Hepatocyte (in vitro differentiated cells): ENCODE measurements at regions not wholly inside any gene's neighbourhood (a gene's known extent, or its start where the extent isn't known, plus 50 kb on each side); places are given as distances from the start of the nearest gene placed in this dataset.
"Not testable (repeated sequence)": the region's sequence is repeated elsewhere in the genome, so short reads cannot be mapped to it uniquely, and the experiment has no call there.

Experiments
- CTCF ChIP-seq: fragments of 200-600 bp; sonication (generic); IDR thresholded peaks from 2 replicates; pipeline ENCODE4 v1.5.1; 2016; ENCODE audit warnings: antibody characterized with exemption, mild to moderate bottlenecking; ENCODE audit not compliant: poor library complexity
- EZH2 ChIP-seq: fragments of 200-600 bp; sonication (generic); IDR thresholded peaks from 2 replicates; pipeline ENCODE4 v1.6.1; 2016; ENCODE audit warnings: antibody characterized with exemption, mild to moderate bottlenecking, borderline replicate concordance
- EZH2phosphoT487 ChIP-seq: fragments of 200-600 bp; sonication (generic); IDR thresholded peaks from one replicate; pipeline ENCODE4 v1.6.1; 2018; ENCODE audit warnings: antibody characterized with exemption, mild to moderate bottlenecking, low read depth, moderate library complexity; ENCODE audit not compliant: unreplicated experiment, severe bottlenecking

- TF ChIP-seq EZH2, CTCF, EZH2phosphoT487: not testable (repeated sequence)
These were observed 117.8 kb downstream of the GOSR1 start for GRCh38 chr17:30594953-30595371.
